ENCODE measurements at regions not wholly inside any gene's neighbourhood (a gene's known extent, or its start where the extent isn't known, plus 50 kb on each side); places are given as distances from the start of the nearest gene placed in this dataset.

DNA sequence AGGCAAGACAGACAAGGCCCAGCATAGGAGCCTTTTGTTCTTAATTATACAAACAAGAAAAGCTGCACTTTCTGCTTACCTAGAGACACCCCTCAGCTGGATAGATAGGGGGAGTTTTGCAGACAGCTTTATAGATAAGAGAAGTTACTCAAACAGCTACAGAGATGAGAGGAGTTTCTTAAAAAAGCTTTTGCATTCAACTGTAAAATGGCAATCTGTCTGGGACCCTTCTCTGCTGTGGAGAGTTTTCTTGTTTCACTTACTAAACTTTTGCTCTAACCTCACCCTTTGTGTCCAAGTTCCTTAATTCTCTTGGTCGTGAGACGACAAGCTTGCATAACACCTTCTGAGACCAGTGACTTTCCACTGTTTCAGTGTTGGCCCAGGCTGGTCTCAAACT lies 103.8 kb upstream of the CHORDC1 start:
- Histone ChIP-seq H3K36me3 (replicated peaks in 1 of 2; ENCODE audit: control insufficient read depth in 1 of 2, insufficient read depth in 2 of 2, low read length in 1 of 2) (no peaks in the 10 kb centered on the region), H3K4me2 (no peak overlapping the region), H2AFZ (ENCODE audit: low read depth) (no peak overlapping the region), H3K9me2 (no peaks in the 10 kb centered on the region), H3K4me1 (ENCODE audit: control insufficient read depth in 1 of 2, insufficient read depth in 2 of 2, low read depth in 1 of 2, low read length in 1 of 2) (no peaks in the 10 kb centered on the region), H3F3A (replicated peaks; ENCODE audit: insufficient read depth) (no peaks in the 10 kb centered on the region), H3K79me2 (ENCODE audit: insufficient read depth) (no peaks in the 10 kb centered on the region), H3K27ac (ENCODE audit: low read depth in 2 of 2, low read length in 1 of 2) (no peak overlapping the region), H3K9me3 (no peaks in the 10 kb centered on the region), H4K20me1 (ENCODE audit: insufficient read depth) (no peaks in the 10 kb centered on the region), H3K4me3 (ENCODE audit: low read depth in 2 of 2, low read length in 1 of 2) (no peak overlapping the region), H3K9ac (no peak overlapping the region), H3K27me3 (ENCODE audit: insufficient read depth) (no peaks in the 10 kb centered on the region)
- WGBS (ENCODE audit: low lambda C conversion rate) = 18% methylated on average over 2 of the region's 2 CpGs
- ChIA-PET CTCF (interaction anchor here (2.2 kb wide), 1 partner anchor 39 kb away, joined by 6 read pairs; no protein-coding TSS in a partner anchor), POLR2A (no interaction called here)
- DNase-seq = no peak
- TF ChIP-seq NFIC (IDR thresholded peaks at IDR 0.05; ENCODE audit: borderline replicate concordance) = no peak
- no peak for TF ChIP-seq USF1 (IDR thresholded peaks at IDR 0.05; ENCODE audit: borderline replicate concordance, low read depth)
- TF ChIP-seq FOXJ3 (CRISPR knock-in tag; IDR thresholded peaks at IDR 0.05) = no peak
- no peak for TF ChIP-seq IRF3 (IDR thresholded peaks at IDR 0.05; ENCODE audit: low read depth, low read length)
- no peak for TF ChIP-seq MEF2A (IDR thresholded peaks at IDR 0.05; ENCODE audit: borderline replicate concordance, low read depth)
- no peak for TF ChIP-seq RCOR1 (IDR thresholded peaks at IDR 0.05; ENCODE audit: low read length)
- TF ChIP-seq CTCF (IDR thresholded peaks at IDR 0.05) = no peak
- TF ChIP-seq USF2 (IDR thresholded peaks at IDR 0.05; ENCODE audit: borderline replicate concordance, low read depth, low read length) = no peak
- TF ChIP-seq FOSL2 (IDR thresholded peaks at IDR 0.05; ENCODE audit: borderline replicate concordance, low read depth) = no peak
- TF ChIP-seq, protein P1, sequence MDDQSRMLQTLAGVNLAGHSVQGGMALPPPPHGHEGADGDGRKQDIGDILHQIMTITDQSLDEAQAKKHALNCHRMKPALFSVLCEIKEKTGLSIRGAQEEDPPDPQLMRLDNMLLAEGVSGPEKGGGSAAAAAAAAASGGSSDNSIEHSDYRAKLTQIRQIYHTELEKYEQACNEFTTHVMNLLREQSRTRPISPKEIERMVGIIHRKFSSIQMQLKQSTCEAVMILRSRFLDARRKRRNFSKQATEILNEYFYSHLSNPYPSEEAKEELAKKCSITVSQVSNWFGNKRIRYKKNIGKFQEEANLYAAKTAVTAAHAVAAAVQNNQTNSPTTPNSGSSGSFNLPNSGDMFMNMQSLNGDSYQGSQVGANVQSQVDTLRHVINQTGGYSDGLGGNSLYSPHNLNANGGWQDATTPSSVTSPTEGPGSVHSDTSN (IDR thresholded peaks at IDR 0.05) = no peak
- TF ChIP-seq ZBTB33 (IDR thresholded peaks at IDR 0.05; ENCODE audit: borderline replicate concordance, low read depth) = no peak
- TF ChIP-seq, protein P2, sequence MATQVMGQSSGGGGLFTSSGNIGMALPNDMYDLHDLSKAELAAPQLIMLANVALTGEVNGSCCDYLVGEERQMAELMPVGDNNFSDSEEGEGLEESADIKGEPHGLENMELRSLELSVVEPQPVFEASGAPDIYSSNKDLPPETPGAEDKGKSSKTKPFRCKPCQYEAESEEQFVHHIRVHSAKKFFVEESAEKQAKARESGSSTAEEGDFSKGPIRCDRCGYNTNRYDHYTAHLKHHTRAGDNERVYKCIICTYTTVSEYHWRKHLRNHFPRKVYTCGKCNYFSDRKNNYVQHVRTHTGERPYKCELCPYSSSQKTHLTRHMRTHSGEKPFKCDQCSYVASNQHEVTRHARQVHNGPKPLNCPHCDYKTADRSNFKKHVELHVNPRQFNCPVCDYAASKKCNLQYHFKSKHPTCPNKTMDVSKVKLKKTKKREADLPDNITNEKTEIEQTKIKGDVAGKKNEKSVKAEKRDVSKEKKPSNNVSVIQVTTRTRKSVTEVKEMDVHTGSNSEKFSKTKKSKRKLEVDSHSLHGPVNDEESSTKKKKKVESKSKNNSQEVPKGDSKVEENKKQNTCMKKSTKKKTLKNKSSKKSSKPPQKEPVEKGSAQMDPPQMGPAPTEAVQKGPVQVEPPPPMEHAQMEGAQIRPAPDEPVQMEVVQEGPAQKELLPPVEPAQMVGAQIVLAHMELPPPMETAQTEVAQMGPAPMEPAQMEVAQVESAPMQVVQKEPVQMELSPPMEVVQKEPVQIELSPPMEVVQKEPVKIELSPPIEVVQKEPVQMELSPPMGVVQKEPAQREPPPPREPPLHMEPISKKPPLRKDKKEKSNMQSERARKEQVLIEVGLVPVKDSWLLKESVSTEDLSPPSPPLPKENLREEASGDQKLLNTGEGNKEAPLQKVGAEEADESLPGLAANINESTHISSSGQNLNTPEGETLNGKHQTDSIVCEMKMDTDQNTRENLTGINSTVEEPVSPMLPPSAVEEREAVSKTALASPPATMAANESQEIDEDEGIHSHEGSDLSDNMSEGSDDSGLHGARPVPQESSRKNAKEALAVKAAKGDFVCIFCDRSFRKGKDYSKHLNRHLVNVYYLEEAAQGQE (IDR thresholded peaks at IDR 0.05; ENCODE audit: low read depth, low read length) = no peak
- TF ChIP-seq NRF1 (IDR thresholded peaks at IDR 0.05; ENCODE audit: low read depth, low read length) = no peak
- TF ChIP-seq MAX (IDR thresholded peaks at IDR 0.05; ENCODE audit: low read depth) = no peak
- TF ChIP-seq TCF12 (IDR thresholded peaks at IDR 0.05) = no peak
- no peak for TF ChIP-seq TAF1 (IDR thresholded peaks at IDR 0.05; ENCODE audit: borderline replicate concordance, low read depth, low read length)

Measured in SK-N-SH (cell line).